Glutamatergic neuron (in vitro differentiated cells): ENCODE measurements at regions not wholly inside any gene's neighbourhood (a gene's known extent, or its start where the extent isn't known, plus 50 kb on each side); places are given as distances from the start of the nearest gene placed in this dataset.
"Not testable (repeated sequence)": the region's sequence is repeated elsewhere in the genome, so short reads cannot be mapped to it uniquely, and the experiment has no call there.

Experiments used
- DNase-seq: peaks from one replicate; pipeline ENCODE4 v3.0.0; 2022
- H3K27ac Mint-ChIP-seq: one replicate; pipeline ENCODE4 v1.8.0; 2020; ENCODE audit warnings: mild to moderate bottlenecking, mixed read lengths, inconsistent platforms; ENCODE audit not compliant: unreplicated experiment
- H3K27me3 Mint-ChIP-seq: one replicate; pipeline ENCODE4 v1.8.0; 2020; ENCODE audit warnings: mild to moderate bottlenecking, moderate library complexity, mixed read lengths, inconsistent platforms; ENCODE audit not compliant: unreplicated experiment
- H3K36me3 Mint-ChIP-seq: one replicate; pipeline ENCODE4 v1.8.0; 2020; ENCODE audit warnings: mild to moderate bottlenecking, mixed read lengths, inconsistent platforms; ENCODE audit not compliant: unreplicated experiment
- H3K4me1 Mint-ChIP-seq: one replicate; pipeline ENCODE4 v1.8.0; 2020; ENCODE audit warnings: mild to moderate bottlenecking, low read depth, mixed read lengths, inconsistent platforms; ENCODE audit not compliant: unreplicated experiment
- H3K4me3 Mint-ChIP-seq: one replicate; pipeline ENCODE4 v1.8.0; 2020; ENCODE audit warnings: mild to moderate bottlenecking, mixed read lengths, inconsistent platforms; ENCODE audit not compliant: unreplicated experiment
- H3K9me3 Mint-ChIP-seq: one replicate; pipeline ENCODE4 v1.8.0; 2020; ENCODE audit warnings: mild to moderate bottlenecking, moderate library complexity, mixed read lengths, inconsistent platforms; ENCODE audit not compliant: unreplicated experiment
- TF ChIP-seq, protein P1 (sequence below): fragments of 200-600 bp; sonication (generic); IDR thresholded peaks from one replicate; pipeline ENCODE4 v1.5.0; 2021; ENCODE audit not compliant: partially characterized antibody, unreplicated experiment

DNA sequence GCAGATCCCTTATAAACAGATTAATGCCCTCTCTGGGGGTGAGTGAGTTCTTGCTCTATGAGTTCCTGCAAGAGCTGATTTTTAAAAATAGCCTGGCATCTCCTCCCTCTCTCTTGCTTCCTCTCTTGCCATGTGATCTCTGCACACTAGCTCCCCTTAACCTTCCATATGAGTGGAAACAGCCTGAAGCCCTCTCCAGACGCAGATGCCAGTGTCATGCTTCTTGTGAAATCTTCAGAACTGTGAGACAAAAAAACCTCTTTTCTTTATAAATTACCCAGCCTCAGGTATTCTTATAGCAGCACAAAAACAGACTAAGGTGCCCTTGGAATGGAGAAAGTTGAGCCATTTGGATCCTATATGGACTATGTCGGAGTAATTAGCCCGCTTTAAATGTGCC lies 559.7 kb upstream of the CYLC2 start:
- H3K27me3 Mint-ChIP-seq: peaks cover 2% of the 10 kb centered on the region
- TF ChIP-seq, protein P1, sequence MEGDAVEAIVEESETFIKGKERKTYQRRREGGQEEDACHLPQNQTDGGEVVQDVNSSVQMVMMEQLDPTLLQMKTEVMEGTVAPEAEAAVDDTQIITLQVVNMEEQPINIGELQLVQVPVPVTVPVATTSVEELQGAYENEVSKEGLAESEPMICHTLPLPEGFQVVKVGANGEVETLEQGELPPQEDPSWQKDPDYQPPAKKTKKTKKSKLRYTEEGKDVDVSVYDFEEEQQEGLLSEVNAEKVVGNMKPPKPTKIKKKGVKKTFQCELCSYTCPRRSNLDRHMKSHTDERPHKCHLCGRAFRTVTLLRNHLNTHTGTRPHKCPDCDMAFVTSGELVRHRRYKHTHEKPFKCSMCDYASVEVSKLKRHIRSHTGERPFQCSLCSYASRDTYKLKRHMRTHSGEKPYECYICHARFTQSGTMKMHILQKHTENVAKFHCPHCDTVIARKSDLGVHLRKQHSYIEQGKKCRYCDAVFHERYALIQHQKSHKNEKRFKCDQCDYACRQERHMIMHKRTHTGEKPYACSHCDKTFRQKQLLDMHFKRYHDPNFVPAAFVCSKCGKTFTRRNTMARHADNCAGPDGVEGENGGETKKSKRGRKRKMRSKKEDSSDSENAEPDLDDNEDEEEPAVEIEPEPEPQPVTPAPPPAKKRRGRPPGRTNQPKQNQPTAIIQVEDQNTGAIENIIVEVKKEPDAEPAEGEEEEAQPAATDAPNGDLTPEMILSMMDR: no peak
- no peak overlapping the region for H3K4me3 Mint-ChIP-seq
- no peaks in the 10 kb centered on the region for H3K4me1 Mint-ChIP-seq
- H3K9me3 Mint-ChIP-seq: no peaks in the 10 kb centered on the region
- no peak for DNase-seq
- no peak overlapping the region for H3K27ac Mint-ChIP-seq
- H3K36me3 Mint-ChIP-seq: no peaks in the 10 kb centered on the region

DNA sequence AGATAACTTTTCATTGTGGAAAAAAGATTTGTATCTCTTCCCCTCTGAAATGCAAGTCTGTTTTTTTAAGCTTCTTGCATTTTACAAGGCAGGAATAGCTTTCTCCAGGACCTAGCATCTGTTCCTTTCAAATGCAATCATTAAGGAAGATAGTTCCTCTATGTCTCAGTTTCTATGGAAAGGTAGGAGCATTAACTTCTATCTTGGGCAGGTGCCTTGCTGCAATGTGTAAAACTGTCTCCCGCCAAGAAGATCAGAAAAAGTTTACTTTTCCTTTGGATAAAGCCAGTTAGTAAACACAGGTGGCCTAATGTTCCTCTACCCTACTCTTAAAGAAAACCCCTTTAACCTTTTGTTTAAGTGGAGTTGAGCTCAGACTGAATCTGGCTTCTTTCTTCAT lies 560.6 kb upstream of the CYLC2 start:
- no peaks in the 10 kb centered on the region for H3K4me1 Mint-ChIP-seq
- DNase-seq: no peak
- H3K9me3 Mint-ChIP-seq: no peaks in the 10 kb centered on the region
- H3K27me3 Mint-ChIP-seq: peaks cover 2% of the 10 kb centered on the region
- TF ChIP-seq, protein P1: no peak
- no peaks in the 10 kb centered on the region for H3K36me3 Mint-ChIP-seq
- H3K27ac Mint-ChIP-seq: no peak overlapping the region
- no peak overlapping the region for H3K4me3 Mint-ChIP-seq

GRCh38 chr9:102428305-102428704 lies 566.8 kb upstream of the CYLC2 start:
- DNase-seq: no peak
- TF ChIP-seq, protein P1: no peak
- H3K9me3 Mint-ChIP-seq: no peaks in the 10 kb centered on the region
- H3K36me3 Mint-ChIP-seq: no peaks in the 10 kb centered on the region
- no peak overlapping the region for H3K27ac Mint-ChIP-seq
- no peak overlapping the region for H3K4me3 Mint-ChIP-seq
- H3K27me3 Mint-ChIP-seq: no peaks in the 10 kb centered on the region
- H3K4me1 Mint-ChIP-seq: no peaks in the 10 kb centered on the region

DNA sequence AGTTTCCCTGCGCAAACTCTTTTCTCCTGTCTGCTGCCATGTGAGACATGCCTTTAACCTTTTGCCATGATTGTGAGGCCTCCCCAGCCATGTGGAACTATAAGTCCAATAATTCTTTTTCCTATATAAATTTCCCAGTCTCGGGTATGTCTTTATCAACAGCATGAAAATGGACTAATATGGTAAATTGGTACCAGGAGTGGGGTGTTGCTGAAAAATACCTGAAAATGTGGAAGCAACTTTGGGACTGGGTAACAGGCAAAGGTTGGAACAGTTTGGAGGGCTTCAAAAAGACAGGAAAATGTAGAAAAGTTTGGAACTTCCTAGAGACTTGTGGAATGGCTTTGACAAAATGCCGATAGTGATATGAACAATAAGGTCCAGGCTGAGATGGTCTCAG lies 578.9 kb upstream of the CYLC2 start:
- not testable (repeated sequence) for H3K27ac Mint-ChIP-seq, H3K4me3 Mint-ChIP-seq, DNase-seq, H3K27me3 Mint-ChIP-seq, H3K9me3 Mint-ChIP-seq, H3K4me1 Mint-ChIP-seq, H3K36me3 Mint-ChIP-seq

GRCh38 chr9:102405218-102405867 lies 589.8 kb upstream of the CYLC2 start:
- no peak for DNase-seq
- no peaks in the 10 kb centered on the region for H3K4me1 Mint-ChIP-seq
- no peaks in the 10 kb centered on the region for H3K27me3 Mint-ChIP-seq
- H3K4me3 Mint-ChIP-seq: no peak overlapping the region
- no peak overlapping the region for H3K27ac Mint-ChIP-seq
- no peaks in the 10 kb centered on the region for H3K36me3 Mint-ChIP-seq
- TF ChIP-seq, protein P1: no peak
- peaks cover 3% of the 10 kb centered on the region for H3K9me3 Mint-ChIP-seq
